Activated T-cell treated with anti-CD3 and anti-CD28 coated beads, Interleukin-2, amount 50 U/mL, for 72 hours (primary cell): ENCODE measurements at regions not wholly inside any gene's neighbourhood (a gene's known extent, or its start where the extent isn't known, plus 50 kb on each side); places are given as distances from the start of the nearest gene placed in this dataset.

Source experiments
- ATAC-seq, 2 donors: fragments of 150-1000 bp; cut with Tn5 transposase; replicated peaks in 1 of 2; 2 replicates each; pipeline ENCODE4 v1.10.0; 2021; ENCODE audit warnings: moderate library complexity in 2 of 2, mild to moderate bottlenecking in 1 of 2
- DNase-seq, 2 donors: peaks; one replicate each; pipeline ENCODE4 v3.0.0; 2021 to 2022; ENCODE audit warnings: mixed read lengths in 1 of 2
- H3K27ac Mint-ChIP-seq: one replicate; pipeline ENCODE4 v1.8.0; 2022; ENCODE audit warnings: mild to moderate bottlenecking, moderate library complexity, mixed read lengths
- H3K27me3 Mint-ChIP-seq: one replicate; pipeline ENCODE4 v1.8.0; 2022; ENCODE audit warnings: low read depth, mixed read lengths
- H3K36me3 Mint-ChIP-seq, 2 donors: one replicate each; pipeline ENCODE4 v1.8.0; 2022; ENCODE audit warnings: mixed read lengths in 2 of 2, mild to moderate bottlenecking in 1 of 2; ENCODE audit not compliant: insufficient read depth in 2 of 2
- H3K4me1 Mint-ChIP-seq: one replicate; pipeline ENCODE4 v1.8.0; 2022; ENCODE audit warnings: low read depth, mixed read lengths
- H3K4me3 Mint-ChIP-seq, 2 donors: one replicate each; pipeline ENCODE4 v1.8.0; 2022; ENCODE audit warnings: mild to moderate bottlenecking in 2 of 2, mixed read lengths in 2 of 2, moderate library complexity in 2 of 2
- H3K9me3 Mint-ChIP-seq, 2 donors: one replicate each; pipeline ENCODE4 v1.8.0; 2022; ENCODE audit warnings: mixed read lengths in 2 of 2

DNA sequence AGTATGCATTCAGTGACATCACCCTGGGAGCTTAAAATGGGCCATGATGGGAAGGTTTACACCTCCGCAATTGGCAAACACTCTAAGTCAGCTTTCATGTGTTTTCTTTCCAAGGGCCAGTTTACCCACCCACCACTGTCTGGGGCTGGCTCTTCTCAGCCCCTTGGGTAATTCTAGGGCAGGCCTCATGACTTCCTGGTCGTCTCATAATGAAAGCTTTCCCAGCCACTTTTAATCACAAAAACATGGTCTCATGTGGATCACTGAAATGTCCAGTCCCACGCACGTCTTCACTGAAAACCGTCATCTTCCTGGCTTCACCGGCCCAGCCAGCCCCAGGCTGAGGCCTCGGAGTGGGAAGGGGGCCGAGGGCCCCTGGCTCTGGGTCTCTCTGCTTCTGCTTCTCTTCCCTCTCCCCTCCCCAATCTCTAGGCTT lies 58.5 kb upstream of the ANO1 start:
- Mint-ChIP-seq H3K36me3 (no peaks in the 10 kb centered on the region), H3K9me3 (peaks cover 0 to 3% of the 10 kb centered on the region in 2 donors), H3K4me3 (no peak overlapping the region), H3K27ac (no peak overlapping the region), H3K4me1 (no peaks in the 10 kb centered on the region), H3K27me3 (peaks cover 12% of the 10 kb centered on the region)
- DNase-seq (no peak), ATAC-seq (no peak)

DNA sequence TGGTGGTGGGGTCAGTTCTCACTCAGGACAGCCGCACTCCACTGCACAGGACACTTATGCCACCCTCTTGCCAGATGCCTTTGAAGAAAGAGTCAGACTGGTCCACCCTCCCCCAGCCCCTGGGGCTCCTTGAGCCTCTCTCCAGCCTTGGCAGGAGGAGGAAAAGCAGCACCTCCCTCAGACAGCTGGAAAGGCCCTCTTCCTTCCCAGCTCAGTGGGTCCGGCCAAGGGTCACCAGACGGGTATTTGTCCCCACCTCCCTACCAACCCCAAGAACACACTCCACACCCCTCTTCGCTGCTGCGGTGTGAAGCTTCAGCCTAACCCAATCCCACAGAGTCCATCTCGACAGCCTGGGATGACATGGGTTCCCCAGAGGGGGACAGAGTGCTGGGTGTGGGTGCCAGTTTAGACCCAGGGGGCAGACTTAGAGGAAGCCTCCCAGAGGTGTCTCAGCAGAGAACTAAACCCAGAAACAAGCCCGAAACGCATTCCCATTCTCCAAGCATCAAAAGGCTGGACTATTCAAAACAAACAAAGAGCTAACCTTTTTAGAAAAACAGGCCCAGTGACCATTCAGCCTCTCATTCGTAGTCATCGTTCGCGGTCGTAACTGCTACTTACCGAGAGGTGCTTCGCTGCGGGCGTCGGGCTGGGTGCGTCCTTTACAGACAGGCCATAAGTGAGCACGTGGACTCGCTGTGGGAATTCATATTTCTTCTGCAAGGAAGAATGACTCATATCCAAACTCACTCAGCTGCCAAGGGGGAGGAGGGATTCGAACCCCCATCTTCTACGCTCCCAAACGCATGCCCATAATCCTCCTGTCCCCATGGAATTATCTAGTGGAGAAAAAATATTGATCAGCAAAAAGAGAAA lies 57.5 kb upstream of the ANO1 start:
- ATAC-seq: no peak
- DNase-seq: no peak
- Mint-ChIP-seq H3K4me3 (no peak overlapping the region), H3K9me3 (peaks cover 0 to 3% of the 10 kb centered on the region in 2 donors), H3K4me1 (no peaks in the 10 kb centered on the region), H3K36me3 (no peaks in the 10 kb centered on the region), H3K27ac (no peak overlapping the region), H3K27me3 (peaks cover 12% of the 10 kb centered on the region)

DNA sequence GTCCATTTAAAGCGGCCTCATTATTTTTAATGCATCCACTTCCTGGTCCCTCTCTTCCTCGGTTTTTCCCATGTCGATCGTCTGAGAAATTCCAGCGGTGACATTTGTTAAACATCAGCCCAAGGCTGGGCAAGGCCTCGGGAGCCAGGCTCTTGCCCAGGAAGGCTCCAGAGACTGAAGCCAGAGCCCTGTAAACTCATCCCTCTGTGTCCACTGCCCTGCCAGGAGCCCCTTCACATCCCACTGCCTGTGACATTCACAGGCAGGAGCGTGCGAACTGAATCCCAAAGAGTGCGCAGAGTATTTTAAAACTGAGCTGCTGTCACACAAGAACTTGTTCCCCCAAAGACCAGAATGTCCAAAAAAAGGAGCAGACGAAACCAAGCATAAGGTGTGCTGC lies 56.5 kb upstream of the ANO1 start:
- Mint-ChIP-seq H3K9me3 (peaks cover 0 to 3% of the 10 kb centered on the region in 2 donors), H3K36me3 (no peaks in the 10 kb centered on the region), H3K27ac (no peak overlapping the region), H3K4me1 (no peaks in the 10 kb centered on the region), H3K27me3 (peaks cover 12% of the 10 kb centered on the region), H3K4me3 (no peak overlapping the region)
- no peak for ATAC-seq
- DNase-seq: no peak

DNA sequence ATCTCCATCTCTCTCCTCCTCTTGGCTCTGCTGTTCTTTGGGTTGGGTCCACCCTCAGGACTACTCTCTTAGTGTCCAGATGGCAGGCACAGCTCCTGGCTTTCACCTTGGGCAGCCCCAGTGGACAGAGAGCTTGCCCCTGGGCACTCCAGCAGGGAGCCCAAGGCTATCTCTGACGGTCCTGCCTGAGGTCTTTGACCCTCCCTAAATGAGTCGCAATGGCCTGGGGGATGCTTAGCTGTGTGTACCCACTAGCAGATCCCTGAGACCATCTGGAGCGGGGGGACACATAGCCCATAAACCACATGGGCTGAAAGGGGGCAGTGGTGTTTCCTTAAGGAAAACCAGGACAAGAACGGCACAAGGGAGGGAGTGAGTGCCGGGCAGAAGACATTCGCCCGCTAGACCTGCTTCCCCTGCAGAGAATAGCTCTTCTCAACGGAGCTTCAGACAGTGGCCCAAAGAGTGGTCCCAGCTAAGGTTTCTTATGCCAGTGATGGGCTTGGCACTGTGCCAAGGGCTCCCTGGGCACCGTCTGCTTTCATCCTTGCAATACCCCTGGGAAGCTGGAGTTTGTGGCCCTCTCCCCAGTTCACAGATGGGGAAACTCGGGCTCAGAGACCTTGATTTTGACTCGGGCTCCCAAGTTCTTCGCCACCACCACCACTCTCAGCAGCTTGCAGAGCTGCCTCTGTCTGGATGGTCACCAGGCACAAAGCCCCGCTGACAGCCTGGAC lies 53.9 kb upstream of the ANO1 start:
- H3K4me3 Mint-ChIP-seq: no peak overlapping the region
- H3K4me1 Mint-ChIP-seq: no peaks in the 10 kb centered on the region
- H3K27ac Mint-ChIP-seq: no peak overlapping the region
- DNase-seq (no peak), ATAC-seq (no peak)
- H3K9me3 Mint-ChIP-seq: peaks cover 0 to 3% of the 10 kb centered on the region in 2 donors
- H3K36me3 Mint-ChIP-seq: no peaks in the 10 kb centered on the region
- peaks cover 4% of the 10 kb centered on the region for H3K27me3 Mint-ChIP-seq

DNA sequence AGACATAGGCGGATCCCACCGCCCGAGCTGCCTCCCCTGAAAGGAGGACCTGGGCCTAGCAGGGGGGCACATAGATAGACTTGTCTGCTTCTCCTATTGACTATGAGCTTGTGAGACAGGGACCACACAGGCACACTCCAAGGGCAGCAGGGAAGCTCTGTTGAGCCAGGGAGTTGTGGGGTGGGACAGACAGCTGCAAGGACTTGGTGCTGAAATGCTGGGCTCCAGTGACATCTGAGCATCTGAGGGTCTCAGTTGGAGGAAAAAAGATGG lies 53.4 kb upstream of the ANO1 start:
- peaks cover 0 to 3% of the 10 kb centered on the region in 2 donors for H3K9me3 Mint-ChIP-seq
- no peaks in the 10 kb centered on the region for H3K4me1 Mint-ChIP-seq
- DNase-seq: no peak
- no peak overlapping the region for H3K4me3 Mint-ChIP-seq
- no peak overlapping the region for H3K27ac Mint-ChIP-seq
- peaks cover 4% of the 10 kb centered on the region for H3K27me3 Mint-ChIP-seq
- no peak for ATAC-seq
- no peaks in the 10 kb centered on the region for H3K36me3 Mint-ChIP-seq

DNA sequence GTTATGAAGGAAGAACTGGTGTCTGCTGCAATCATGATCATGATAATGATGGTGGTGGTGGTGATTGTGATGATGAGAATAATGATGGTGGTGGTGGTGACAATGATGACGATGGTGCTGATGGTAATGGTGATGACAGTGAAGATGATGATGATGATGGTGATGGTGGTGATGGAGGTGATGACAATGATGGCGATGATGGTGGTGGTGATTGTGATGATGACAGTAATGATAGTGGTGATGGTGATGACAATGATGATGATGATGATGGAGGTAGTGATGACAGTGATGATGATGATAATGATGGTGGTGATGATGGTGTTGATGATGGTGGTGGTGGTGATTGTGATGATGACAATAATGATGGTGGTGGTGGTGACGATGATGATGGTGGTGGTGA lies 52.8 kb upstream of the ANO1 start:
- Mint-ChIP-seq H3K4me3 (no peak overlapping the region), H3K36me3 (no peaks in the 10 kb centered on the region), H3K27me3 (peaks cover 4% of the 10 kb centered on the region), H3K4me1 (no peaks in the 10 kb centered on the region), H3K9me3 (peaks cover 0 to 3% of the 10 kb centered on the region in 2 donors), H3K27ac (no peak overlapping the region)
- ATAC-seq (no peak), DNase-seq (no peak)

DNA sequence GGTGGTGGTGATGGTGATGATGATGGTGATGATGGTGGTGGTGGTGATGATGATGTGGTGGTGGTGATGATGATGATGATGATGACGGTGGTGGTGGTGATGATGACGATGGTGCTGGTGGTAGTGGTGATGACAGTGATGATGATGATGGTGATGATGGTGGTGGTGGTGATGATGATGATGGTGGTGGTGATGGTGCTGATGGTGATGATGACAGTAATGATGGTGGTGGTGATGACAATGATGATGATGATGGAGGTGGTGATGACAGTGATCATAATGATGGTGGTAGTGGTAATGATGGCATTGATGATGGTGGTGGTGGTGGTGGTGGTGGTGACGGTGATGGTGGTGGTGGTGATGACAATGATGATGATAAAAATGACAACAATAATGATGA lies 52.1 kb upstream of the ANO1 start:
- Mint-ChIP-seq H3K4me1 (no peaks in the 10 kb centered on the region), H3K9me3 (peaks cover 0 to 3% of the 10 kb centered on the region in 2 donors), H3K36me3 (no peaks in the 10 kb centered on the region), H3K4me3 (no peak overlapping the region), H3K27ac (no peak overlapping the region), H3K27me3 (peaks cover 4% of the 10 kb centered on the region)
- DNase-seq: no peak
- no peak for ATAC-seq

DNA sequence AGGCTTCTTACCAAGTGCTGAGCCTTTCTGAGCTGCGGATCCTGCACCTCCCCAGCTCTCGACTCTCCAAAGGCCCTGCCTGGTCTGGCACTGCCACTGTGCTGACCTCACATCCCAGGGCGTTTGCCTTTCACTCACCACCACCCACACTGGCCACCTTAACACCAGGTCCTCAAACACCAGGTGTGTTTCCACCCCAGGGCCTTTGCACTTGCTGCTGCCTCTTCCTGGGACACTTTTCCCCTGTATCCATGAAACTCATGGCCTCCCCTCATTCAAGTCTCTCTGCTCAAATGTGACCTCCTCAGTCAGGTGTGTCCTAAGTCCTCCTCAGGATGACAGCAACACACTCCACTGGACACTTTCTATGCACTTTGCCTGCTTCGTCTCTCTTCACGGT lies 51.4 kb upstream of the ANO1 start:
- Mint-ChIP-seq H3K4me1 (no peaks in the 10 kb centered on the region), H3K9me3 (peaks cover 0 to 3% of the 10 kb centered on the region in 2 donors), H3K27me3 (peaks cover 4% of the 10 kb centered on the region), H3K4me3 (no peak overlapping the region), H3K36me3 (no peaks in the 10 kb centered on the region), H3K27ac (no peak overlapping the region)
- DNase-seq (no peak), ATAC-seq (no peak)

DNA sequence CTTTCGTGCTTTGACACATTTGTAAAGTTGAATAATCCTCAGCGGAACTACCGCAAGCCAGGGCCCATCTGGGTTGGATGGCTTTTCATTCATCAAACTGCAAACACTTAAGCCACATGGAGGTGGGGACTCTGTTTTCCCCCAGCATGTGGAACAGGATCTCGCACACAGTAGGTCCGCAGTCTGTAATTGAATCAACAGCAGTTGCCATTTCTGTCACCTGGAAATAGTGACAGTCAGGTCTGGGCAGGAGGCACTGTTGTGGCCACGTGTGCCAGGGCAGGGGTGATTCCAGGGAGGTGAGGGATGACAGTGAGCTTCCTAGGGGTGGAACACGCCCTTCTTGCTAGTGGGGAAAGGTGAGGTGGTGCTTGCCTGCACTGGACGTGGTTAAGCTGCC lies 50.7 kb upstream of the ANO1 start:
- DNase-seq (no peak), ATAC-seq (no peak)
- Mint-ChIP-seq H3K27ac (no peak overlapping the region), H3K27me3 (peaks cover 3% of the 10 kb centered on the region), H3K36me3 (no peaks in the 10 kb centered on the region), H3K9me3 (peaks cover 0 to 3% of the 10 kb centered on the region in 2 donors), H3K4me3 (no peak overlapping the region), H3K4me1 (no peaks in the 10 kb centered on the region)

DNA sequence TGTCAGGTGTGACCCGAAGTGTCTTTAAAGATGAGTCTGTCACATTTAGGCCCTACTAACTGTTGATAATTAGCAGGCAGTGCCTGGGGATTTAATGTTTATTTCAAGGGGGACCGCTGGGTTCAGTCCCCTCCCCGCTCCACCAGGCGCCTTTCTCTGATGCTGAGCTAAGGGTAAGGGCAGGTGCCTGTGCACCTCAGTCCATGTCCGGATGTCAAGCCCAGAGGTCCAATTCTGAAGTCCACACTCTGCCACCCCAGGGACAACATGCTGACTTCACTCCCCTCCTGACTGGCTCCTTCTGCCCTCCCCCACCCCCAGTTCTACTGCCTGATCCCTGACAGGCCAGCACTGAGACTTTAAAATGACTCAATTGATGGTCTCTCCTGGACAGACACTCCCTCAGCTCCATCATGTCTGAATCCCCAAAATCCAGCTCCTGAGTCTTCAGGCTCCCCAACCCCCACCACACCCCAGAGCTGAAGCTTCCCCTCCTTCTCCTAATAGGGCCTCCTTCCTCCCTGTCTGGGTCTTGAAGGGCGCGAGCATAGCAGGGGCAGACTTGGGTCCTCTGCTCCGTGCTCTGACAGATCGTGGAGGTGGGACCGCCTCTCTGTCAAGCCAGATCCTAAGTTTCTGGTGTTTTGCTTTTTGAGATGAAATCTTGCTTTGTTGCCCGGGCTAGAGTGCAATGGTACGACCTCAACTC lies 49.8 kb upstream of the ANO1 start:
- no peak for DNase-seq
- Mint-ChIP-seq H3K4me3 (no peak overlapping the region), H3K36me3 (no peaks in the 10 kb centered on the region), H3K27ac (no peak overlapping the region), H3K9me3 (peaks cover 0 to 3% of the 10 kb centered on the region in 2 donors), H3K27me3 (no peaks in the 10 kb centered on the region), H3K4me1 (no peaks in the 10 kb centered on the region)
- no peak for ATAC-seq
